OCI-LY1 (cell line): ENCODE measurements at regions not wholly inside any gene's neighbourhood (a gene's known extent, or its start where the extent isn't known, plus 50 kb on each side); places are given as distances from the start of the nearest gene placed in this dataset.

Source experiments
- H2AFZ ChIP-seq: fragments of 200-600 bp; sonication (generic), shearing (Covaris generic); 2 replicates; pipeline ENCODE4 v1.6.0; 2014; ENCODE audit warnings: antibody characterized with exemption, mild to moderate bottlenecking, low read length
- H3F3A ChIP-seq: fragments of 200-600 bp; sonication (generic), shearing (Covaris generic); 2 replicates; pipeline ENCODE4 v1.6.0; 2014; ENCODE audit warnings: mild to moderate bottlenecking, antibody characterized with exemption, low read length, moderate library complexity; ENCODE audit not compliant: insufficient read depth
- H3K27ac ChIP-seq: fragments of 200-600 bp; sonication (generic); 2 replicates; pipeline ENCODE4 v1.5.1; 2014; ENCODE audit warnings: low read length, mixed run types, mild to moderate bottlenecking, low read depth; ENCODE audit not compliant: poor library complexity, severe bottlenecking
- H3K27me3 ChIP-seq: fragments of 200-600 bp; sonication (generic); 2 replicates; pipeline ENCODE4 v1.6.0; 2014; ENCODE audit warnings: antibody characterized with exemption, mild to moderate bottlenecking, low read length, moderate library complexity; ENCODE audit not compliant: insufficient read depth
- H3K36me3 ChIP-seq: fragments of 200-600 bp; sonication (generic); 2 replicates; pipeline ENCODE4 v1.6.1; 2014; ENCODE audit warnings: mild to moderate bottlenecking, antibody characterized with exemption, low read length, moderate library complexity, mixed read lengths; ENCODE audit not compliant: insufficient read depth
- H3K4me1 ChIP-seq: fragments of 200-600 bp; sonication (generic); 2 replicates; pipeline ENCODE4 v1.5.1; 2014; ENCODE audit warnings: mild to moderate bottlenecking, low read length, moderate library complexity; ENCODE audit not compliant: insufficient read depth, severe bottlenecking
- H3K4me2 ChIP-seq: fragments of 200-600 bp; sonication (generic), shearing (Covaris generic); 2 replicates; pipeline ENCODE4 v1.6.1; 2014; ENCODE audit warnings: low read length
- H3K4me3 ChIP-seq: fragments of 200-600 bp; sonication (generic); 2 replicates; pipeline ENCODE4 v1.5.1; 2014; ENCODE audit warnings: low read length, low read depth, mild to moderate bottlenecking, mixed read lengths; ENCODE audit not compliant: poor library complexity, severe bottlenecking
- H3K79me2 ChIP-seq: fragments of 200-600 bp; shearing (Covaris generic); 2 replicates; pipeline ENCODE4 v1.6.1; 2016; ENCODE audit warnings: mixed run types, low read length, mixed read lengths; ENCODE audit not compliant: insufficient read depth
- H3K9ac ChIP-seq: fragments of 200-600 bp; sonication (generic), shearing (Covaris generic); 2 replicates; pipeline ENCODE4 v1.6.1; 2014; ENCODE audit warnings: mild to moderate bottlenecking, low read length, mixed read lengths
- H3K9me2 ChIP-seq: fragments of 200-600 bp; sonication (generic), shearing (Covaris generic); 2 replicates; pipeline ENCODE4 v1.6.1; 2014; ENCODE audit warnings: low read depth, mild to moderate bottlenecking, low read length, mixed read lengths
- H3K9me3 ChIP-seq: fragments of 200-600 bp; shearing (Covaris generic); 2 replicates; pipeline ENCODE4 v1.6.1; 2014; ENCODE audit warnings: low read length, mixed read lengths
- H4K20me1 ChIP-seq: fragments of 200-600 bp; sonication (generic), shearing (Covaris generic); 2 replicates; pipeline ENCODE4 v1.6.0; 2016; ENCODE audit warnings: mild to moderate bottlenecking, low read length; ENCODE audit not compliant: insufficient read depth
- CTCF ChIP-seq: fragments of 200-600 bp; sonication (generic), shearing (Covaris generic); IDR thresholded peaks from 2 replicates; pipeline ENCODE4 v1.5.1; 2017; ENCODE audit warnings: mild to moderate bottlenecking, antibody characterized with exemption, low read length, moderate library complexity, mixed read lengths
- EZH2 ChIP-seq: fragments of 200-600 bp; sonication (generic), shearing (Covaris generic); IDR thresholded peaks from 2 replicates; pipeline ENCODE4 v1.8.0; 2017; ENCODE audit warnings: borderline replicate concordance, mixed run types, mild to moderate bottlenecking, antibody characterized with exemption, low read length, moderate library complexity, mixed read lengths

- Histone ChIP-seq H3K36me3 (no peaks in the 10 kb centered on the region), H3K27me3 (no peaks in the 10 kb centered on the region; the same call in 1 of the 2 replicates), H3K4me1 (no peaks in the 10 kb centered on the region), H3K79me2 (no peaks in the 10 kb centered on the region), H3K27ac (no peak overlapping the region), H3K9me2 (no peaks in the 10 kb centered on the region), H3K9me3 (no peaks in the 10 kb centered on the region), H2AFZ (no peak overlapping the region), H3K4me2 (no peak overlapping the region), H3F3A (no peaks in the 10 kb centered on the region), H3K4me3 (no peak overlapping the region), H3K9ac (no peak overlapping the region), H4K20me1 (no peaks in the 10 kb centered on the region)
- TF ChIP-seq CTCF (no peak), EZH2 (no peak)
Observed at GRCh38 chr10:111347386-111348013, 270.7 kb downstream of the ADRA2A start.

DNA sequence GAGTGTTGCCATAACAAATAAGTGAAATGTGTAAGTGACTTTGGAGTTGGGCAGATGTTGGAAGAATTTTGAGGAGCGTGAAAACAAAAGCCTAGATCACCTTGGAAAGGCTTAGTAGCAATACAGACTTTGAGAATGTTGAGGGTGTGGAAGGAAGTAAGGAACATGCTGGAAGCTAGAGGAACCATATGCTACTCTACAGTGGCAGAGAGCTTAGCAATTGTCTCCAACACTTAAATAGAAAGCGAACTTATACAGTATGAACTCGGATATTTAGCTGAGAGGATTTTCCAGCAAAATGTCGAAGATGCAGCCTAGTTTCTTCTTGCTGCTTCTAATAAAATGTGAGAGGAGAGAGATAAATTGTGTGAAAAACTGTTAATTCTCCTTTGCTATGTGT is 271.2 kb downstream of the ADRA2A start:
- Histone ChIP-seq H3F3A (no peaks in the 10 kb centered on the region), H3K79me2 (no peaks in the 10 kb centered on the region), H3K4me1 (no peaks in the 10 kb centered on the region), H4K20me1 (no peaks in the 10 kb centered on the region), H3K9ac (no peak overlapping the region), H3K27ac (no peak overlapping the region), H3K36me3 (no peaks in the 10 kb centered on the region), H3K9me3 (no peaks in the 10 kb centered on the region), H3K9me2 (no peaks in the 10 kb centered on the region), H3K4me2 (no peak overlapping the region), H2AFZ (no peak overlapping the region), H3K4me3 (no peak overlapping the region), H3K27me3 (no peaks in the 10 kb centered on the region; the same call in 1 of the 2 replicates)
- TF ChIP-seq EZH2 (no peak), CTCF (no peak)

GRCh38 chr10:111354859-111355258 is 278.0 kb downstream of the ADRA2A start:
- H3K4me1 ChIP-seq, result no peaks in the 10 kb centered on the region
- no peaks in the 10 kb centered on the region for H3F3A ChIP-seq
- no peak overlapping the region for H3K27ac ChIP-seq
- no peaks in the 10 kb centered on the region for H3K27me3 ChIP-seq
- no peaks in the 10 kb centered on the region for H3K9me3 ChIP-seq
- no peaks in the 10 kb centered on the region for H3K9me2 ChIP-seq
- H4K20me1 ChIP-seq, result no peaks in the 10 kb centered on the region
- no peak for TF ChIP-seq CTCF
- no peak for TF ChIP-seq EZH2
- H3K4me3 ChIP-seq, result no peak overlapping the region
- no peaks in the 10 kb centered on the region for H3K79me2 ChIP-seq
- no peak overlapping the region for H3K4me2 ChIP-seq
- no peak overlapping the region for H3K9ac ChIP-seq
- no peak overlapping the region for H2AFZ ChIP-seq
- no peaks in the 10 kb centered on the region for H3K36me3 ChIP-seq
